K562 (cell line): ENCODE measurements at regions not wholly inside any gene's neighbourhood (a gene's known extent, or its start where the extent isn't known, plus 50 kb on each side); places are given as distances from the start of the nearest gene placed in this dataset.

Source experiments
- ATAC-seq: fragments of 200-7000 bp; cut with Tn5 transposase; 3 replicates; pipeline ENCODE4 v1.9.1; 2020; ENCODE audit warnings: moderate library complexity
- BruUV-seq: library from RNA; stranded (reverse); fragments of 400-500 nt; replicated peaks from 2 replicates; lab custom pipeline; 2021; lab: Mats Ljungman, UMichigan
- CTCF ChIA-PET: fragments of 300-600 bp; formaldehyde crosslinking; extraction: SDS; loops from one replicate; lab custom pipeline; 2021; ENCODE audit warnings: low intra/inter-chr PET ratio; lab: Yijun Ruan, JAX
- POLR2A ChIA-PET: fragments of 300-600, 350-650 bp; sonication (Branson Sonifier 250); formaldehyde crosslinking; extraction: SDS; loops from one replicate; lab custom pipeline; 2021; ENCODE audit warnings: antibody characterized with exemption, inconsistent platforms; lab: Yijun Ruan, JAX
- DNase-seq, 4 experiments: peaks; one replicate each; pipeline versions ENCODE4 v3.0.0 to v3.0.0-alpha.2; 2011 to 2018; ENCODE audit warnings: low spot score in 3 of 4, mixed read lengths in 3 of 4; ENCODE audit errors: extremely low read depth in 1 of 4
- FAIRE-seq: peaks from 2 replicates; lab custom pipeline; 2011; peaks lifted over from hg19 to GRCh38; lab: Jason Lieb, UNC
- H2AFZ ChIP-seq: 2 replicates; pipeline ENCODE4 v1.6.0; 2011; ENCODE audit warnings: low read depth, low read length, control low read depth, inconsistent platforms
- H3K27ac ChIP-seq: fragments of 200-600 bp; 3 replicates; pipeline ENCODE4 v1.8.0; 2011; ENCODE audit warnings: low read depth, mild to moderate bottlenecking, control low read depth, inconsistent platforms, low read length, moderate library complexity, mixed read lengths; ENCODE audit errors: extremely low read depth
- H3K27me3 ChIP-seq, 2 experiments: fragments of 300-600 bp in 1 of 2; 2 replicates in 1 of 2; 3 replicates in 1 of 2; pipeline versions ENCODE4 v1.6.0 to v1.8.0; 2011; ENCODE audit warnings: inconsistent platforms in 2 of 2, low read length in 2 of 2, mild to moderate bottlenecking in 1 of 2, mixed read lengths in 1 of 2, moderate library complexity in 1 of 2; ENCODE audit not compliant: control insufficient read depth in 2 of 2, insufficient read depth in 2 of 2
- H3K36me3 ChIP-seq: fragments of 300-600 bp; 3 replicates; pipeline ENCODE4 v1.8.0; 2011; ENCODE audit warnings: mild to moderate bottlenecking, low read length, inconsistent platforms; ENCODE audit not compliant: control insufficient read depth, insufficient read depth
- H3K4me1 ChIP-seq, 2 experiments: fragments of 200-600 bp in 1 of 2; replicated peaks in 1 of 2; 2 replicates in 1 of 2; 3 replicates in 1 of 2; pipeline versions ENCODE4 v1.5.1 to v1.8.0; 2011; ENCODE audit warnings: inconsistent platforms in 2 of 2, low read length in 2 of 2, mild to moderate bottlenecking in 1 of 2, mixed read lengths in 1 of 2, moderate library complexity in 1 of 2; ENCODE audit not compliant: control insufficient read depth in 2 of 2, insufficient read depth in 2 of 2
- H3K4me2 ChIP-seq: 2 replicates; pipeline ENCODE4 v1.6.1; 2011; ENCODE audit warnings: low read length, control low read depth, inconsistent platforms, mixed read lengths; ENCODE audit not compliant: insufficient read depth
- H3K4me3 ChIP-seq: fragments of 200-600 bp; sonication (generic), shearing (Covaris generic); 2 replicates; pipeline ENCODE4 v1.5.1; 2016; ENCODE audit warnings: control low read depth, inconsistent platforms
- H3K79me2 ChIP-seq: fragments of 200-600 bp; 3 replicates; pipeline ENCODE4 v1.8.0; 2011; ENCODE audit warnings: low read length, inconsistent platforms; ENCODE audit not compliant: control insufficient read depth, insufficient read depth
- H3K9ac ChIP-seq, 2 experiments: 2 replicates each; pipeline versions ENCODE4 v1.6.0 to v1.6.1; 2011; ENCODE audit warnings: low read depth in 2 of 2, low read length in 2 of 2, control low read depth in 1 of 2, inconsistent platforms in 1 of 2, mild to moderate bottlenecking in 1 of 2, mixed read lengths in 1 of 2; ENCODE audit not compliant: insufficient read depth in 1 of 2
- H3K9me1 ChIP-seq: one replicate; pipeline ENCODE4 v1.6.0; 2011; ENCODE audit warnings: inconsistent platforms, mild to moderate bottlenecking, low read length, moderate library complexity; ENCODE audit not compliant: control insufficient read depth, insufficient read depth
- H3K9me3 ChIP-seq: replicated peaks from 2 replicates; pipeline ENCODE4 v1.5.1; 2011; ENCODE audit warnings: low read depth, low read length, inconsistent platforms; ENCODE audit not compliant: control insufficient read depth, insufficient read depth
- H4K20me1 ChIP-seq: replicated peaks from 2 replicates; pipeline ENCODE4 v1.6.1; 2011; ENCODE audit warnings: low read length, inconsistent platforms, mixed read lengths; ENCODE audit not compliant: control insufficient read depth, insufficient read depth
- AFF4 ChIP-seq: sonication (generic); formaldehyde crosslinking; IDR thresholded peaks from 2 replicates; pipeline ENCODE4 v1.8.0; 2023; ENCODE audit warnings: mild to moderate bottlenecking, missing genetic modification reagents
- CBX2 ChIP-seq: fragments of 200-600 bp; sonication (generic); IDR thresholded peaks from one replicate; pipeline ENCODE4 v1.6.1; 2012; ENCODE audit warnings: mild to moderate bottlenecking, low read length, inconsistent platforms; ENCODE audit not compliant: insufficient read depth, poor library complexity, severe bottlenecking
- CSDE1 ChIP-seq, 2 experiments: fragments of 450-650 bp; IDR thresholded peaks; 2 replicates each; pipeline ENCODE4 v1.6.1; 2016; ENCODE audit warnings: mild to moderate bottlenecking in 1 of 2
- DACH1 ChIP-seq: fragments of 450-650 bp; IDR thresholded peaks from 2 replicates; pipeline ENCODE4 v1.6.1; 2018; ENCODE audit not compliant: partially characterized antibody
- DEAF1 ChIP-seq: fragments of 450-650 bp; formaldehyde crosslinking; IDR thresholded peaks from 2 replicates; pipeline ENCODE4 v1.4.0; 2020; ENCODE audit warnings: mild to moderate bottlenecking, moderate library complexity
- E2F5 ChIP-seq: sonication (generic); formaldehyde crosslinking; IDR thresholded peaks from 2 replicates; pipeline ENCODE4 v1.8.0; 2022; ENCODE audit warnings: mild to moderate bottlenecking, missing genetic modification reagents
- EP300 ChIP-seq: IDR thresholded peaks from 2 replicates; pipeline ENCODE4 v1.6.1; 2012; ENCODE audit warnings: low read length, improper control_type of control experiment
- HNRNPUL1 ChIP-seq: fragments of 200-400 bp; formaldehyde crosslinking; IDR thresholded peaks from 2 replicates; pipeline ENCODE4 v1.6.1; 2017; ENCODE audit warnings: low read length
- NFXL1 ChIP-seq: fragments of 450-650 bp; formaldehyde crosslinking; IDR thresholded peaks from 2 replicates; pipeline ENCODE4 v1.4.0; 2021; ENCODE audit warnings: mild to moderate bottlenecking
- PHB2 ChIP-seq: fragments of 450-650 bp; IDR thresholded peaks from 2 replicates; pipeline ENCODE4 v1.6.1; 2017; ENCODE audit warnings: low read depth
- POLR2H ChIP-seq: IDR thresholded peaks from 2 replicates; pipeline ENCODE4 v1.6.1; 2016; ENCODE audit warnings: missing genetic modification characterization, low read depth, mild to moderate bottlenecking, control low read depth, missing compliant biosample characterization, moderate library complexity
- RBM22 ChIP-seq: fragments of 200-400 bp; formaldehyde crosslinking; IDR thresholded peaks from 2 replicates; pipeline ENCODE4 v1.6.1; 2018; ENCODE audit warnings: low read length, low read depth; ENCODE audit not compliant: poor library complexity, severe bottlenecking
- ZFP1 ChIP-seq: fragments of 450-650 bp; formaldehyde crosslinking; IDR thresholded peaks from 2 replicates; pipeline ENCODE4 v1.4.0; 2020; ENCODE audit warnings: mild to moderate bottlenecking, mixed read lengths
- ZNF280A ChIP-seq: fragments of 450-650 bp; IDR thresholded peaks from 2 replicates; pipeline ENCODE4 v1.6.1; 2018; ENCODE audit warnings: mild to moderate bottlenecking, low read depth; ENCODE audit not compliant: partially characterized antibody
- ZNF507 ChIP-seq: conservative IDR thresholded peaks from 2 replicates; pipeline ENCODE4 v1.6.1; 2017; ENCODE audit warnings: missing genetic modification characterization, missing compliant biosample characterization
- whole genome bisulfite sequencing: fragments of 100-300 bp; shearing (Covaris generic); methylation state at CpG from one replicate; pipeline ENCODE4 v1.1.6; 2016; ENCODE audit warnings: low coverage, mixed read lengths; ENCODE audit not compliant: insufficient coverage; ENCODE audit errors: missing lambda C conversion rate; 5-methylcytosine and 5-hydroxymethylcytosine counted together
- in situ Hi-C: fragments of 300-500 bp; cut with MboI; formaldehyde crosslinking; loops from 4 replicates; pipeline ENCODE4 v1.15.0; 2018; ENCODE audit warnings: inconsistent platforms, mixed read lengths
- intact Hi-C: fragments of 100-400 bp; cut with micrococcal nuclease; formaldehyde crosslinking; loops from 2 replicates; pipeline ENCODE4 v1.14.2; 2022

GRCh38 chr7:121473645-121474300 is 77.7 kb upstream of the FAM3C start:
- no peaks in the 10 kb centered on the region for H3K9me1 ChIP-seq
- no peak for DNase-seq
- intact Hi-C loops (no loop called here), in situ Hi-C loops (no loop called here)
- no peaks in the 10 kb centered on the region for H3K79me2 ChIP-seq
- H3K4me2 ChIP-seq, result no peak overlapping the region
- H3K9ac ChIP-seq, result no peak overlapping the region
- no peaks in the 10 kb centered on the region for H3K36me3 ChIP-seq
- no peaks in the 10 kb centered on the region for H3K4me1 ChIP-seq
- ATAC-seq, result no peak
- H3K27ac ChIP-seq, result no peak overlapping the region
- CTCF ChIA-PET, result no interaction called here
- POLR2A ChIA-PET, result interaction anchor here (1.1 to 2.1 kb wide), 2 partner anchors 10 to 15 kb away, joined by 3 to 5 read pairs; no protein-coding TSS in a partner anchor
- H3K4me3 ChIP-seq, result no peak overlapping the region
- 3% methylated on average over 3 of the region's 3 CpGs for WGBS
- H3K9me3 ChIP-seq, result no peaks in the 10 kb centered on the region
- FAIRE-seq, result no peak
- no peak overlapping the region for H2AFZ ChIP-seq
- TF ChIP-seq EP300 (no peak), NFXL1 (no peak), POLR2H (tag) (no peak), CBX2 (no peak), E2F5 (CRISPR knock-in tag) (no peak), ZFP1 (CRISPR knock-in tag) (no peak), CSDE1 (IDR thresholded peaks at IDR 0.05) (no peak), DEAF1 (CRISPR knock-in tag) (no peak), PHB2 (no peak), HNRNPUL1 (no peak), ZNF507 (tag) (no peak), RBM22 (no peak), AFF4 (no peak), ZNF280A (no peak), DACH1 (no peak)
- BruUV-seq, result no TSS peak
- H4K20me1 ChIP-seq, result no peaks in the 10 kb centered on the region
- no peaks in the 10 kb centered on the region for H3K27me3 ChIP-seq
